ENCODE measurements at regions not wholly inside any gene's neighbourhood (a gene's known extent, or its start where the extent isn't known, plus 50 kb on each side); places are given as distances from the start of the nearest gene placed in this dataset.

- H3K9me3 ChIP-seq (ENCODE audit: control insufficient read depth, low read length): no peaks in the 10 kb centered on the region
- no peak overlapping the region for H3K9ac ChIP-seq (ENCODE audit: low read length)
- no peaks in the 10 kb centered on the region for H3K27me3 ChIP-seq (ENCODE audit: control insufficient read depth, insufficient read depth, low read length)
- H3K4me1 ChIP-seq (ENCODE audit: control insufficient read depth, insufficient read depth, low read length): peaks cover 6% of the 10 kb centered on the region
- H3K36me3 ChIP-seq (ENCODE audit: control insufficient read depth, insufficient read depth, low read length): no peaks in the 10 kb centered on the region
- no peak overlapping the region for H3K4me3 ChIP-seq (ENCODE audit: low read length)
Observed at GRCh38 chr9:8234316-8234715, 434.7 kb upstream of the DMAC1 start.

GRCh38 chr9:8232726-8233125 lies 433.1 kb upstream of the DMAC1 start:
- Histone ChIP-seq H3K27me3 (ENCODE audit: control insufficient read depth, insufficient read depth, low read length) (no peaks in the 10 kb centered on the region), H3K9ac (ENCODE audit: low read length) (no peak overlapping the region), H3K9me3 (ENCODE audit: control insufficient read depth, low read length) (no peaks in the 10 kb centered on the region), H3K4me3 (ENCODE audit: low read length) (no peak overlapping the region), H3K36me3 (ENCODE audit: control insufficient read depth, insufficient read depth, low read length) (no peaks in the 10 kb centered on the region), H3K4me1 (ENCODE audit: control insufficient read depth, insufficient read depth, low read length) (peaks cover 6% of the 10 kb centered on the region)

- Histone ChIP-seq H3K4me1 (ENCODE audit: control insufficient read depth, insufficient read depth, low read length) (peaks cover 6% of the 10 kb centered on the region), H3K27me3 (ENCODE audit: control insufficient read depth, insufficient read depth, low read length) (no peaks in the 10 kb centered on the region), H3K4me3 (ENCODE audit: low read length) (no peak overlapping the region), H3K9me3 (ENCODE audit: control insufficient read depth, low read length) (no peaks in the 10 kb centered on the region), H3K36me3 (ENCODE audit: control insufficient read depth, insufficient read depth, low read length) (no peaks in the 10 kb centered on the region), H3K9ac (ENCODE audit: low read length) (no peak overlapping the region)
Observed at GRCh38 chr9:8229226-8229625, 429.6 kb upstream of the DMAC1 start.

- no peaks in the 10 kb centered on the region for H3K4me1 ChIP-seq (ENCODE audit: control insufficient read depth, insufficient read depth, low read length)
- no peak overlapping the region for H3K4me3 ChIP-seq (ENCODE audit: low read length)
- H3K9me3 ChIP-seq (ENCODE audit: control insufficient read depth, low read length): no peaks in the 10 kb centered on the region
- H3K27me3 ChIP-seq (ENCODE audit: control insufficient read depth, insufficient read depth, low read length): no peaks in the 10 kb centered on the region
- H3K36me3 ChIP-seq (ENCODE audit: control insufficient read depth, insufficient read depth, low read length): no peaks in the 10 kb centered on the region
- H3K9ac ChIP-seq (ENCODE audit: low read length): no peak overlapping the region
Observed at GRCh38 chr9:8224381-8224801, 424.8 kb upstream of the DMAC1 start.

GRCh38 chr9:8223861-8224260 lies 424.3 kb upstream of the DMAC1 start:
- Histone ChIP-seq H3K27me3 (ENCODE audit: control insufficient read depth, insufficient read depth, low read length) (no peaks in the 10 kb centered on the region), H3K9ac (ENCODE audit: low read length) (no peak overlapping the region), H3K4me1 (ENCODE audit: control insufficient read depth, insufficient read depth, low read length) (no peaks in the 10 kb centered on the region), H3K4me3 (ENCODE audit: low read length) (no peak overlapping the region), H3K36me3 (ENCODE audit: control insufficient read depth, insufficient read depth, low read length) (no peaks in the 10 kb centered on the region), H3K9me3 (ENCODE audit: control insufficient read depth, low read length) (no peaks in the 10 kb centered on the region)

GRCh38 chr9:8221462-8221861 lies 421.9 kb upstream of the DMAC1 start:
- Histone ChIP-seq H3K9me3 (ENCODE audit: control insufficient read depth, low read length) (no peaks in the 10 kb centered on the region), H3K36me3 (ENCODE audit: control insufficient read depth, insufficient read depth, low read length) (no peaks in the 10 kb centered on the region), H3K4me3 (ENCODE audit: low read length) (no peak overlapping the region), H3K9ac (ENCODE audit: low read length) (no peak overlapping the region), H3K4me1 (ENCODE audit: control insufficient read depth, insufficient read depth, low read length) (no peaks in the 10 kb centered on the region), H3K27me3 (ENCODE audit: control insufficient read depth, insufficient read depth, low read length) (no peaks in the 10 kb centered on the region)

- Histone ChIP-seq H3K4me3 (ENCODE audit: low read length) (no peak overlapping the region), H3K4me1 (ENCODE audit: control insufficient read depth, insufficient read depth, low read length) (no peaks in the 10 kb centered on the region), H3K36me3 (ENCODE audit: control insufficient read depth, insufficient read depth, low read length) (no peaks in the 10 kb centered on the region), H3K27me3 (ENCODE audit: control insufficient read depth, insufficient read depth, low read length) (no peaks in the 10 kb centered on the region), H3K9ac (ENCODE audit: low read length) (no peak overlapping the region), H3K9me3 (ENCODE audit: control insufficient read depth, low read length) (no peaks in the 10 kb centered on the region)
Observed at GRCh38 chr9:8208465-8208864, 408.9 kb upstream of the DMAC1 start.

GRCh38 chr9:8207596-8207995 lies 408.0 kb upstream of the DMAC1 start:
- H3K27me3 ChIP-seq (ENCODE audit: control insufficient read depth, insufficient read depth, low read length): no peaks in the 10 kb centered on the region

GRCh38 chr9:8206720-8207119 lies 407.1 kb upstream of the DMAC1 start:
- Histone ChIP-seq H3K27me3 (ENCODE audit: control insufficient read depth, insufficient read depth, low read length) (no peaks in the 10 kb centered on the region), H3K36me3 (ENCODE audit: control insufficient read depth, insufficient read depth, low read length) (no peaks in the 10 kb centered on the region), H3K9ac (ENCODE audit: low read length) (no peak overlapping the region), H3K9me3 (ENCODE audit: control insufficient read depth, low read length) (no peaks in the 10 kb centered on the region), H3K4me1 (ENCODE audit: control insufficient read depth, insufficient read depth, low read length) (no peaks in the 10 kb centered on the region), H3K4me3 (ENCODE audit: low read length) (no peak overlapping the region)

More at GRCh38 chr9:8207596-8207995, 408.0 kb upstream of the DMAC1 start:
- no peaks in the 10 kb centered on the region for H3K9me3 ChIP-seq (ENCODE audit: control insufficient read depth, low read length)
- no peak overlapping the region for H3K4me3 ChIP-seq (ENCODE audit: low read length)
- H3K36me3 ChIP-seq (ENCODE audit: control insufficient read depth, insufficient read depth, low read length): no peaks in the 10 kb centered on the region
- H3K9ac ChIP-seq (ENCODE audit: low read length): no peak overlapping the region
- H3K4me1 ChIP-seq (ENCODE audit: control insufficient read depth, insufficient read depth, low read length): no peaks in the 10 kb centered on the region

- no peak overlapping the region for H3K4me3 ChIP-seq (ENCODE audit: low read length)
- no peaks in the 10 kb centered on the region for H3K36me3 ChIP-seq (ENCODE audit: control insufficient read depth, insufficient read depth, low read length)
- no peak overlapping the region for H3K9ac ChIP-seq (ENCODE audit: low read length)
- H3K4me1 ChIP-seq (ENCODE audit: control insufficient read depth, insufficient read depth, low read length): no peaks in the 10 kb centered on the region
- no peaks in the 10 kb centered on the region for H3K9me3 ChIP-seq (ENCODE audit: control insufficient read depth, low read length)
- no peaks in the 10 kb centered on the region for H3K27me3 ChIP-seq (ENCODE audit: control insufficient read depth, insufficient read depth, low read length)
Observed at GRCh38 chr9:8205576-8205975, 406.0 kb upstream of the DMAC1 start.

GRCh38 chr9:8189881-8190280 lies 390.3 kb upstream of the DMAC1 start:
- H3K9me3 ChIP-seq (ENCODE audit: control insufficient read depth, low read length): no peaks in the 10 kb centered on the region
- H3K36me3 ChIP-seq (ENCODE audit: control insufficient read depth, insufficient read depth, low read length): no peaks in the 10 kb centered on the region
- H3K27me3 ChIP-seq (ENCODE audit: control insufficient read depth, insufficient read depth, low read length): no peaks in the 10 kb centered on the region
- H3K9ac ChIP-seq (ENCODE audit: low read length): no peak overlapping the region
- no peak overlapping the region for H3K4me3 ChIP-seq (ENCODE audit: low read length)
- no peaks in the 10 kb centered on the region for H3K4me1 ChIP-seq (ENCODE audit: control insufficient read depth, insufficient read depth, low read length)

GRCh38 chr9:8188723-8189407 lies 389.3 kb upstream of the DMAC1 start:
- Histone ChIP-seq H3K4me3 (ENCODE audit: low read length) (no peak overlapping the region), H3K9ac (ENCODE audit: low read length) (no peak overlapping the region), H3K9me3 (ENCODE audit: control insufficient read depth, low read length) (no peaks in the 10 kb centered on the region), H3K4me1 (ENCODE audit: control insufficient read depth, insufficient read depth, low read length) (no peaks in the 10 kb centered on the region), H3K36me3 (ENCODE audit: control insufficient read depth, insufficient read depth, low read length) (no peaks in the 10 kb centered on the region), H3K27me3 (ENCODE audit: control insufficient read depth, insufficient read depth, low read length) (no peaks in the 10 kb centered on the region)

GRCh38 chr9:8186560-8186959 lies 387.0 kb upstream of the DMAC1 start:
- Histone ChIP-seq H3K36me3 (ENCODE audit: control insufficient read depth, insufficient read depth, low read length) (no peaks in the 10 kb centered on the region), H3K4me3 (ENCODE audit: low read length) (no peak overlapping the region), H3K27me3 (ENCODE audit: control insufficient read depth, insufficient read depth, low read length) (no peaks in the 10 kb centered on the region), H3K4me1 (ENCODE audit: control insufficient read depth, insufficient read depth, low read length) (no peaks in the 10 kb centered on the region), H3K9ac (ENCODE audit: low read length) (no peak overlapping the region), H3K9me3 (ENCODE audit: control insufficient read depth, low read length) (no peaks in the 10 kb centered on the region)
